Keratinocyte (primary cell): ENCODE measurements at regions not wholly inside any gene's neighbourhood (a gene's known extent, or its start where the extent isn't known, plus 50 kb on each side); places are given as distances from the start of the nearest gene placed in this dataset.

Experiments used
- CTCF ChIP-seq, 3 experiments: IDR thresholded peaks in 1 of 3; conservative IDR thresholded peaks in 1 of 3; optimal IDR thresholded peaks in 1 of 3; 2 replicates in 2 of 3; 3 replicates in 1 of 3; pipeline versions ENCODE3 to v1.5.1; 2011; ENCODE audit warnings: low read length in 3 of 3, mild to moderate bottlenecking in 3 of 3, moderate library complexity in 2 of 3, control low read depth in 1 of 3, inconsistent platforms in 1 of 3; ENCODE audit not compliant: insufficient read depth in 2 of 3; ENCODE audit errors: extremely low read depth in 1 of 3
- EZH2 ChIP-seq: IDR thresholded peaks from one replicate; pipeline ENCODE4 v1.6.1; 2012; ENCODE audit warnings: inconsistent platforms, mild to moderate bottlenecking, low read length, moderate library complexity

DNA sequence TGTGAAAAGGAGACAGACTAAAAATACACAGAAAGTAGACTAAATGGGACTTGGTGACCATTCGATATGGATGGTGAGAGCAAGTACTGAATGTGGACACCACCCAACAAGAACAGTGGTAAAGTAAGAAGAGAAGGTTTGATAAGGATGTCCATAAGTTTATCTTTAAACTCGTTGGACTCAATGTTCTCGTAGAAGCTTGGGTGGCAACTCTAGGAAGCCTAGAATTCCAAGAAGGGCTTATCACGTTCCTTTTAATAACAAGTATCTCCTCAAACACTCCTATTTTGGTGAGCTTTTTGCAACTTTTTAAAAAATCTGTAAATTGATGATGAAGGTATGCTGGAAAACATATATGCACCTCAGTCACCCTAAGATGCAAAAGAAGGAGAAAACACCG, 108.6 kb upstream of the CDH6 start:
- TF ChIP-seq CTCF (optimal IDR thresholded peaks at IDR 0.05 in 1 of 3, IDR thresholded peaks at IDR 0.05 in 1 of 3, conservative IDR thresholded peaks at IDR 0.05 in 1 of 3; ENCODE audit: extremely low read depth in 1 of 3, insufficient read depth in 2 of 3, low read length in 3 of 3) (no peak), EZH2 (no peak)
